ENCODE measurements at regions not wholly inside any gene's neighbourhood (a gene's known extent, or its start where the extent isn't known, plus 50 kb on each side); places are given as distances from the start of the nearest gene placed in this dataset.

- ChIA-PET POLR2A (no interaction called here), CTCF (no interaction called here)
- H3K27me3 ChIP-seq (replicated peaks in 1 of 4; ENCODE audit: control extremely low read depth in 1 of 4, control insufficient read depth in 3 of 4, insufficient read depth in 4 of 4, low read length in 3 of 4), result no peaks in the 10 kb centered on the region
- no peaks in the 10 kb centered on the region for H3K9me3 Mint-ChIP-seq (ENCODE audit: insufficient read depth)
- H3K9ac ChIP-seq (ENCODE audit: low read length), result no peak overlapping the region
- H3K4me3 Mint-ChIP-seq, result no peak overlapping the region
- no peaks in the 10 kb centered on the region for H3K27me3 Mint-ChIP-seq
- H3K4me1 Mint-ChIP-seq, result no peaks in the 10 kb centered on the region
- H3K36me3 ChIP-seq (replicated peaks in 1 of 2; ENCODE audit: control extremely low read depth in 1 of 2, control insufficient read depth in 1 of 2, extremely low read depth in 1 of 2, insufficient read depth in 2 of 2, low read length in 1 of 2), result no peaks in the 10 kb centered on the region
- no peak overlapping the region for H2AFZ ChIP-seq (ENCODE audit: insufficient read depth, low read depth, low read length, poor library complexity, severe bottlenecking)
- H3K27ac ChIP-seq (ENCODE audit: low read length in 2 of 2), result no peak overlapping the region
- H3K27ac Mint-ChIP-seq, result no peak overlapping the region
- DNase-seq (no peak), ATAC-seq (ENCODE audit: low read depth) (no peak)
- no peak overlapping the region for H3K4me2 ChIP-seq (replicated peaks; ENCODE audit: low read depth, low read length, poor library complexity, severe bottlenecking)
- TF ChIP-seq EZH2 (IDR thresholded peaks at IDR 0.05; ENCODE audit: borderline replicate concordance, insufficient read depth, low read depth, low read length, poor library complexity, severe bottlenecking), result no peak
- TF ChIP-seq CTCF (IDR thresholded peaks at IDR 0.05), result no peak
- no CpG with 5 or more reads among the region's 1 CpG for WGBS (ENCODE audit: insufficient coverage)
- intact Hi-C loops (cut with micrococcal nuclease), result no loop called here
- no peaks in the 10 kb centered on the region for H3K9me3 ChIP-seq (ENCODE audit: control extremely low read depth in 1 of 3, control insufficient read depth in 2 of 3, insufficient read depth in 1 of 3, low read length in 2 of 3)
- H3K79me2 ChIP-seq (ENCODE audit: control insufficient read depth, insufficient read depth, low read length), result no peaks in the 10 kb centered on the region
- H4K20me1 ChIP-seq (ENCODE audit: control insufficient read depth, insufficient read depth, low read length, poor library complexity, severe bottlenecking), result no peaks in the 10 kb centered on the region
- H3K4me1 ChIP-seq (ENCODE audit: control insufficient read depth in 2 of 2, insufficient read depth in 2 of 2, low read length in 2 of 2), result no peaks in the 10 kb centered on the region
- no peak overlapping the region for H3K4me3 ChIP-seq (ENCODE audit: control extremely low read depth in 1 of 5, extremely low read depth in 1 of 5, insufficient read depth in 1 of 5, low read depth in 2 of 5, low read length in 4 of 5)
These were observed 403.5 kb downstream of the ZNF608 start for GRCh38 chr5:124342986-124343385.

- no peaks in the 10 kb centered on the region for H3K4me1 Mint-ChIP-seq
- Histone ChIP-seq H3K4me2 (replicated peaks; ENCODE audit: low read depth, low read length, poor library complexity, severe bottlenecking) (no peak overlapping the region), H3K9me3 (ENCODE audit: control extremely low read depth in 1 of 3, control insufficient read depth in 2 of 3, insufficient read depth in 1 of 3, low read length in 2 of 3) (no peaks in the 10 kb centered on the region), H2AFZ (ENCODE audit: insufficient read depth, low read depth, low read length, poor library complexity, severe bottlenecking) (no peak overlapping the region), H3K79me2 (ENCODE audit: control insufficient read depth, insufficient read depth, low read length) (no peaks in the 10 kb centered on the region), H3K4me3 (ENCODE audit: control extremely low read depth in 1 of 5, extremely low read depth in 1 of 5, insufficient read depth in 1 of 5, low read depth in 2 of 5, low read length in 4 of 5) (no peak overlapping the region), H3K27me3 (replicated peaks in 1 of 4; ENCODE audit: control extremely low read depth in 1 of 4, control insufficient read depth in 3 of 4, insufficient read depth in 4 of 4, low read length in 3 of 4) (no peaks in the 10 kb centered on the region), H3K4me1 (ENCODE audit: control insufficient read depth in 2 of 2, insufficient read depth in 2 of 2, low read length in 2 of 2) (no peaks in the 10 kb centered on the region), H4K20me1 (ENCODE audit: control insufficient read depth, insufficient read depth, low read length, poor library complexity, severe bottlenecking) (no peaks in the 10 kb centered on the region), H3K9ac (ENCODE audit: low read length) (no peak overlapping the region), H3K36me3 (replicated peaks in 1 of 2; ENCODE audit: control extremely low read depth in 1 of 2, control insufficient read depth in 1 of 2, extremely low read depth in 1 of 2, insufficient read depth in 2 of 2, low read length in 1 of 2) (no peaks in the 10 kb centered on the region), H3K27ac (ENCODE audit: low read length in 2 of 2) (no peak overlapping the region)
- no peak overlapping the region for H3K4me3 Mint-ChIP-seq
- ChIA-PET CTCF (no interaction called here), POLR2A (no interaction called here)
- 100% methylated on average over 6 of the region's 7 CpGs for WGBS (ENCODE audit: insufficient coverage)
- intact Hi-C loops (cut with micrococcal nuclease), result no loop called here
- no peak for TF ChIP-seq EZH2 (IDR thresholded peaks at IDR 0.05; ENCODE audit: borderline replicate concordance, insufficient read depth, low read depth, low read length, poor library complexity, severe bottlenecking)
- TF ChIP-seq CTCF (IDR thresholded peaks at IDR 0.05), result no peak
- DNase-seq (no peak), ATAC-seq (ENCODE audit: low read depth) (no peak)
- no peaks in the 10 kb centered on the region for H3K9me3 Mint-ChIP-seq (ENCODE audit: insufficient read depth)
- no peak overlapping the region for H3K27ac Mint-ChIP-seq
- no peaks in the 10 kb centered on the region for H3K27me3 Mint-ChIP-seq
These were observed 403.9 kb downstream of the ZNF608 start for GRCh38 chr5:124342584-124342983.
